WTC11 (cell line): ENCODE measurements at regions not wholly inside any gene's neighbourhood (a gene's known extent, or its start where the extent isn't known, plus 50 kb on each side); places are given as distances from the start of the nearest gene placed in this dataset.

ENCODE experiments used
- ATAC-seq: fragments of 200-7000 bp; cut with Tn5 transposase; 2 replicates; pipeline ENCODE4 v1.10.0; 2021; ENCODE audit warnings: mild to moderate bottlenecking, moderate library complexity
- CTCF ChIA-PET: fragments of 300-600 bp; sonication (Branson Sonifier 250); formaldehyde crosslinking; loops from one replicate; lab custom pipeline; 2021; ENCODE audit warnings: antibody characterized with exemption; lab: Charles Lee
- POLR2A ChIA-PET: fragments of 350-600 bp; sonication (Branson Sonifier 250); formaldehyde crosslinking; loops from one replicate; lab custom pipeline; 2021; ENCODE audit warnings: antibody characterized with exemption; lab: Charles Lee
- DNase-seq: peaks from one replicate; pipeline ENCODE4 v3.0.0; 2021; ENCODE audit warnings: low spot score
- H3K27ac Mint-ChIP-seq: 2 replicates; pipeline ENCODE4 v1.8.0; 2021; ENCODE audit warnings: mixed read lengths
- H3K27me3 Mint-ChIP-seq: 2 replicates; pipeline ENCODE4 v1.8.0; 2021; ENCODE audit warnings: low read depth, mild to moderate bottlenecking, moderate library complexity, mixed read lengths
- H3K36me3 Mint-ChIP-seq: 2 replicates; pipeline ENCODE4 v1.8.0; 2021; ENCODE audit warnings: mixed read lengths
- H3K4me1 Mint-ChIP-seq: 2 replicates; pipeline ENCODE4 v1.8.0; 2022; ENCODE audit warnings: mixed read lengths
- H3K4me3 Mint-ChIP-seq: 2 replicates; pipeline ENCODE4 v1.8.0; 2021; ENCODE audit warnings: mild to moderate bottlenecking, moderate library complexity, mixed read lengths
- H3K9me3 Mint-ChIP-seq: 2 replicates; pipeline ENCODE4 v1.8.0; 2021; ENCODE audit warnings: mixed read lengths
- AFF4 ChIP-seq: sonication (generic); formaldehyde crosslinking; IDR thresholded peaks from 2 replicates; pipeline ENCODE4 v1.8.1; 2023; ENCODE audit warnings: mild to moderate bottlenecking, missing genetic modification reagents, borderline replicate concordance
- ETV6 ChIP-seq: sonication (generic); formaldehyde crosslinking; IDR thresholded peaks from 2 replicates; pipeline ENCODE4 v1.8.1; 2022; ENCODE audit warnings: mild to moderate bottlenecking, missing genetic modification reagents
- GTF2I ChIP-seq: fragments of 250-450 bp; sonication (Bioruptor Pico); conservative IDR thresholded peaks from 2 replicates; pipeline ENCODE4 v1.4.0; 2021; ENCODE audit warnings: mild to moderate bottlenecking
- HMGA2 ChIP-seq: fragments of 250-450 bp; sonication (Bioruptor Pico); IDR thresholded peaks from 2 replicates; pipeline ENCODE4 v1.4.0; 2021; ENCODE audit warnings: mild to moderate bottlenecking, moderate library complexity
- JAZF1 ChIP-seq: fragments of 250-450 bp; sonication (Bioruptor Pico); IDR thresholded peaks from 2 replicates; pipeline ENCODE4 v1.9.0; 2021; ENCODE audit warnings: moderate library complexity, mild to moderate bottlenecking, inconsistent platforms
- NR2C2 ChIP-seq: sonication (generic); formaldehyde crosslinking; IDR thresholded peaks from 2 replicates; pipeline ENCODE4 v1.8.0; 2022; ENCODE audit warnings: mild to moderate bottlenecking, missing genetic modification reagents
- RELA ChIP-seq: sonication (generic); formaldehyde crosslinking; IDR thresholded peaks from 2 replicates; pipeline ENCODE4 v1.8.1; 2022; ENCODE audit warnings: missing genetic modification reagents, mild to moderate bottlenecking, borderline replicate concordance
- SMAD3 ChIP-seq: sonication (generic); formaldehyde crosslinking; IDR thresholded peaks from 2 replicates; pipeline ENCODE4 v1.8.0; 2022; ENCODE audit warnings: missing genetic modification reagents, mild to moderate bottlenecking, borderline replicate concordance
- SP1 ChIP-seq: sonication (generic); formaldehyde crosslinking; conservative IDR thresholded peaks from 2 replicates; pipeline ENCODE4 v1.8.1; 2022; ENCODE audit warnings: missing genetic modification reagents
- TEAD1 ChIP-seq: sonication (generic); formaldehyde crosslinking; IDR thresholded peaks from 2 replicates; pipeline ENCODE4 v1.8.0; 2022; ENCODE audit warnings: mild to moderate bottlenecking, missing genetic modification reagents
- USF1 ChIP-seq: sonication (generic); formaldehyde crosslinking; IDR thresholded peaks from 2 replicates; pipeline ENCODE4 v1.8.0; 2022; ENCODE audit warnings: mild to moderate bottlenecking, missing genetic modification reagents
- ZNF219 ChIP-seq: sonication (generic); formaldehyde crosslinking; IDR thresholded peaks from 2 replicates; pipeline ENCODE4 v1.8.0; 2023; ENCODE audit warnings: missing genetic modification reagents, mild to moderate bottlenecking, borderline replicate concordance
- ZNF263 ChIP-seq: sonication (generic); formaldehyde crosslinking; IDR thresholded peaks from 2 replicates; pipeline ENCODE4 v1.8.1; 2022; ENCODE audit warnings: low read depth, mild to moderate bottlenecking, moderate library complexity, missing genetic modification reagents
- ZNF416 ChIP-seq: fragments of 250-450 bp; sonication (Bioruptor Pico); IDR thresholded peaks from 2 replicates; pipeline ENCODE4 v1.9.0; 2021; ENCODE audit warnings: mild to moderate bottlenecking, inconsistent platforms
- ZNF423 ChIP-seq: fragments of 250-450 bp; sonication (Bioruptor Pico); IDR thresholded peaks from 2 replicates; pipeline ENCODE4 v2.1.2; 2022; ENCODE audit warnings: mild to moderate bottlenecking, moderate library complexity
- TF ChIP-seq, protein P1 (sequence below): sonication (generic); formaldehyde crosslinking; IDR thresholded peaks from 2 replicates; pipeline ENCODE4 v1.8.1; 2022; ENCODE audit warnings: mild to moderate bottlenecking, missing genetic modification reagents, moderate library complexity, borderline replicate concordance
- TF ChIP-seq, protein P2 (sequence below): fragments of 250-450 bp; sonication (Bioruptor Pico); IDR thresholded peaks from 2 replicates; pipeline ENCODE4 v1.9.0; 2021; ENCODE audit warnings: mild to moderate bottlenecking
- TF ChIP-seq, protein P3 (sequence below): sonication (generic); formaldehyde crosslinking; IDR thresholded peaks from 2 replicates; pipeline ENCODE4 v1.8.1; 2023; ENCODE audit warnings: mild to moderate bottlenecking, missing genetic modification reagents, moderate library complexity

- H3K27ac Mint-ChIP-seq, result no peak overlapping the region
- TF ChIP-seq SP1 (CRISPR knock-in tag), result no peak
- no peak for TF ChIP-seq SMAD3 (CRISPR knock-in tag)
- TF ChIP-seq TEAD1 (CRISPR knock-in tag), result no peak
- no peak for TF ChIP-seq NR2C2 (CRISPR knock-in tag)
- TF ChIP-seq ZNF263 (CRISPR knock-in tag), result no peak
- TF ChIP-seq AFF4 (CRISPR knock-in tag), result no peak
- no peak for TF ChIP-seq ZNF423 (CRISPR knock-in tag)
- TF ChIP-seq, protein P1, sequence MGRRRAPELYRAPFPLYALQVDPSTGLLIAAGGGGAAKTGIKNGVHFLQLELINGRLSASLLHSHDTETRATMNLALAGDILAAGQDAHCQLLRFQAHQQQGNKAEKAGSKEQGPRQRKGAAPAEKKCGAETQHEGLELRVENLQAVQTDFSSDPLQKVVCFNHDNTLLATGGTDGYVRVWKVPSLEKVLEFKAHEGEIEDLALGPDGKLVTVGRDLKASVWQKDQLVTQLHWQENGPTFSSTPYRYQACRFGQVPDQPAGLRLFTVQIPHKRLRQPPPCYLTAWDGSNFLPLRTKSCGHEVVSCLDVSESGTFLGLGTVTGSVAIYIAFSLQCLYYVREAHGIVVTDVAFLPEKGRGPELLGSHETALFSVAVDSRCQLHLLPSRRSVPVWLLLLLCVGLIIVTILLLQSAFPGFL (CRISPR knock-in tag), result no peak
- no peak for TF ChIP-seq USF1 (CRISPR knock-in tag)
- no peak for TF ChIP-seq JAZF1 (CRISPR knock-in tag)
- TF ChIP-seq, protein P2, sequence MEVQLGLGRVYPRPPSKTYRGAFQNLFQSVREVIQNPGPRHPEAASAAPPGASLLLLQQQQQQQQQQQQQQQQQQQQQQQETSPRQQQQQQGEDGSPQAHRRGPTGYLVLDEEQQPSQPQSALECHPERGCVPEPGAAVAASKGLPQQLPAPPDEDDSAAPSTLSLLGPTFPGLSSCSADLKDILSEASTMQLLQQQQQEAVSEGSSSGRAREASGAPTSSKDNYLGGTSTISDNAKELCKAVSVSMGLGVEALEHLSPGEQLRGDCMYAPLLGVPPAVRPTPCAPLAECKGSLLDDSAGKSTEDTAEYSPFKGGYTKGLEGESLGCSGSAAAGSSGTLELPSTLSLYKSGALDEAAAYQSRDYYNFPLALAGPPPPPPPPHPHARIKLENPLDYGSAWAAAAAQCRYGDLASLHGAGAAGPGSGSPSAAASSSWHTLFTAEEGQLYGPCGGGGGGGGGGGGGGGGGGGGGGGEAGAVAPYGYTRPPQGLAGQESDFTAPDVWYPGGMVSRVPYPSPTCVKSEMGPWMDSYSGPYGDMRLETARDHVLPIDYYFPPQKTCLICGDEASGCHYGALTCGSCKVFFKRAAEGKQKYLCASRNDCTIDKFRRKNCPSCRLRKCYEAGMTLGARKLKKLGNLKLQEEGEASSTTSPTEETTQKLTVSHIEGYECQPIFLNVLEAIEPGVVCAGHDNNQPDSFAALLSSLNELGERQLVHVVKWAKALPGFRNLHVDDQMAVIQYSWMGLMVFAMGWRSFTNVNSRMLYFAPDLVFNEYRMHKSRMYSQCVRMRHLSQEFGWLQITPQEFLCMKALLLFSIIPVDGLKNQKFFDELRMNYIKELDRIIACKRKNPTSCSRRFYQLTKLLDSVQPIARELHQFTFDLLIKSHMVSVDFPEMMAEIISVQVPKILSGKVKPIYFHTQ (CRISPR knock-in tag), result no peak
- TF ChIP-seq ZNF416, result no peak
- no peak for TF ChIP-seq HMGA2 (CRISPR knock-in tag)
- TF ChIP-seq RELA (CRISPR knock-in tag), result no peak
- TF ChIP-seq, protein P3, sequence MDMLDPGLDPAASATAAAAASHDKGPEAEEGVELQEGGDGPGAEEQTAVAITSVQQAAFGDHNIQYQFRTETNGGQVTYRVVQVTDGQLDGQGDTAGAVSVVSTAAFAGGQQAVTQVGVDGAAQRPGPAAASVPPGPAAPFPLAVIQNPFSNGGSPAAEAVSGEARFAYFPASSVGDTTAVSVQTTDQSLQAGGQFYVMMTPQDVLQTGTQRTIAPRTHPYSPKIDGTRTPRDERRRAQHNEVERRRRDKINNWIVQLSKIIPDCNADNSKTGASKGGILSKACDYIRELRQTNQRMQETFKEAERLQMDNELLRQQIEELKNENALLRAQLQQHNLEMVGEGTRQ (CRISPR knock-in tag), result no peak
- no peak for TF ChIP-seq GTF2I
- TF ChIP-seq ETV6 (CRISPR knock-in tag), result no peak
- TF ChIP-seq ZNF219 (CRISPR knock-in tag), result no peak
- DNase-seq (no peak), ATAC-seq (no peak)
- no peaks in the 10 kb centered on the region for H3K36me3 Mint-ChIP-seq
- H3K4me1 Mint-ChIP-seq, result no peaks in the 10 kb centered on the region
- no peaks in the 10 kb centered on the region for H3K9me3 Mint-ChIP-seq
- ChIA-PET POLR2A (no interaction called here), CTCF (no interaction called here)
- no peak overlapping the region for H3K4me3 Mint-ChIP-seq
- no peaks in the 10 kb centered on the region; the same call in 1 of the 2 replicates for H3K27me3 Mint-ChIP-seq
These were observed 401.5 kb upstream of the ETAA1 start for GRCh38 chr2:66995636-66996035.
